GM19239 (cell line): ENCODE measurements at regions not wholly inside any gene's neighbourhood (a gene's known extent, or its start where the extent isn't known, plus 50 kb on each side); places are given as distances from the start of the nearest gene placed in this dataset.

Experiments used
- DNase-seq: peaks from one replicate; pipeline ENCODE4 v3.0.0; 2011; ENCODE audit warnings: low spot score; ENCODE audit not compliant: insufficient read length
- FAIRE-seq: peaks from 2 replicates; lab custom pipeline; 2011; peaks lifted over from hg19 to GRCh38; lab: Jason Lieb, UNC

GRCh38 chr14:85744573-85744972, 214.6 kb downstream of the FLRT2 start:
- DNase-seq = no peak
- FAIRE-seq = no peak

GRCh38 chr14:85732031-85732430, 202.1 kb downstream of the FLRT2 start:
- FAIRE-seq = no peak
- no peak for DNase-seq

GRCh38 chr14:85731186-85731585, 201.2 kb downstream of the FLRT2 start:
- DNase-seq (no peak), FAIRE-seq (no peak)

- FAIRE-seq (no peak), DNase-seq (no peak)
Observed at GRCh38 chr14:85728476-85729065, 198.6 kb downstream of the FLRT2 start.

- DNase-seq (no peak), FAIRE-seq (no peak)
Observed at GRCh38 chr14:85714069-85714468, 184.1 kb downstream of the FLRT2 start.

- no peak for FAIRE-seq
- DNase-seq = no peak
Observed at GRCh38 chr14:85711620-85712019, 181.7 kb downstream of the FLRT2 start.
